Stimulated activated naive CD8-positive, alpha-beta T cell treated with anti-CD3 and anti-CD28 coated beads, Interleukin-15, amount 100 ng/mL, for 72 hours (primary cell): ENCODE measurements at regions not wholly inside any gene's neighbourhood (a gene's known extent, or its start where the extent isn't known, plus 50 kb on each side); places are given as distances from the start of the nearest gene placed in this dataset.
"Not testable (repeated sequence)": the region's sequence is repeated elsewhere in the genome, so short reads cannot be mapped to it uniquely, and the experiment has no call there.

Experiments used
- ATAC-seq: fragments of 150-1000 bp; cut with Tn5 transposase; 2 replicates; pipeline ENCODE4 v1.10.0; 2021; ENCODE audit warnings: mild to moderate bottlenecking, moderate library complexity
- DNase-seq, 2 donors: peaks; one replicate each; pipeline ENCODE4 v3.0.0; 2021 to 2022
- H3K27ac Mint-ChIP-seq, 2 donors: one replicate each; pipeline ENCODE4 v1.8.0; 2022; ENCODE audit warnings: mild to moderate bottlenecking in 2 of 2, mixed read lengths in 2 of 2, moderate library complexity in 2 of 2
- H3K27me3 Mint-ChIP-seq: one replicate; pipeline ENCODE4 v1.8.0; 2022; ENCODE audit warnings: mixed read lengths
- H3K4me1 Mint-ChIP-seq: one replicate; pipeline ENCODE4 v1.8.0; 2022; ENCODE audit warnings: mild to moderate bottlenecking, mixed read lengths
- H3K4me3 Mint-ChIP-seq, 2 donors: one replicate each; pipeline ENCODE4 v1.8.0; 2022; ENCODE audit warnings: mild to moderate bottlenecking in 2 of 2, mixed read lengths in 2 of 2, moderate library complexity in 1 of 2
- H3K9me3 Mint-ChIP-seq, 2 donors: one replicate each; pipeline ENCODE4 v1.8.0; 2022; ENCODE audit warnings: mixed read lengths in 2 of 2

- peak overlapping the region in 1 of 2 donors; percentile 76 for H3K27ac Mint-ChIP-seq
- not testable (repeated sequence) for DNase-seq, H3K4me3 Mint-ChIP-seq, H3K9me3 Mint-ChIP-seq, ATAC-seq, H3K4me1 Mint-ChIP-seq, H3K27me3 Mint-ChIP-seq
Measured at GRCh38 chr7:51389216-51389812, 72.7 kb upstream of the COBL start.

- not testable (repeated sequence) for ATAC-seq, H3K27me3 Mint-ChIP-seq, H3K4me1 Mint-ChIP-seq, H3K4me3 Mint-ChIP-seq, H3K9me3 Mint-ChIP-seq, DNase-seq
- peak overlapping the region in 1 of 2 donors; percentile 27 for H3K27ac Mint-ChIP-seq
Measured at GRCh38 chr7:51388241-51388640, 71.6 kb upstream of the COBL start.

DNA sequence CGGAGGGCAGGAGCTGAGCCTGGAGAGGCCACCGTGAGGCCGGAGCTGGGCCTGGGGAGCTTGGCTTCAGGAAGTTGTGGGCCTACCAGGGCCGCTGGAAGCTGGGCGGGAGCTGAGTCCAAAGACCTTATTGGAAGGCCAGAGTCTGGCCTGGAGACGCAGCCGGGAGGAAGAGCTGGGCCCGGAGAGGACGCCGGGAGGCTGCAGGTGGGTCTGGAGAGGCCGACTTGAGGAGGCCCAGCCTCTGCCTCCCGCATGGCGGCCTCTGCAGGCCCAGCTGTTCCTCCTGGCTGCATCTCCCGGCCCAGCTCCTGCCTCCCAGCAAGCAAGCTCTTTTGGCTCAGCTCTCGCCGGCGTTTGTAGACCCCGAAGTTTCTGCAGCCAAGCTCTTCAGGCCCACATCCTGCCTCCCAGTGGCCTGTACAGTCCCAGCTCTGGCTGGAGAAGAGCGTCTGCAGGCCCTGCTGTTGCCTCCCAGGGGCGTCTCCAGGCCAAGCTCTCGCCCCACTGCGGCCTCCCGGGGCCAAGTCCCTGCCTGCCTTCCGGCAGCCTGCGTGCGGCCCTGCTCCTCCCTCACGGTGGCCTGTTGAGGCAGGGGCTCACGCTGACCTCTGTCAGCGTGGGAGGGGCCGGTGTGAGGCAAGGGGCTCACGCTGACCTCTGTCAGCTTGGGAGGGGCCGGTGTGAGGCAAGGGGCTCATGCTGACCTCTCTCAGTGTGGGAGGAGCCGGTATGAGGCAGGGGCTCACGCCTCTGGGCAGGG is 70.4 kb upstream of the COBL start:
- not testable (repeated sequence) for ATAC-seq, H3K4me1 Mint-ChIP-seq, H3K9me3 Mint-ChIP-seq, DNase-seq, H3K4me3 Mint-ChIP-seq, H3K27me3 Mint-ChIP-seq, H3K27ac Mint-ChIP-seq

GRCh38 chr7:51386184-51386583 is 69.6 kb upstream of the COBL start:
- not testable (repeated sequence) for DNase-seq, ATAC-seq, H3K4me1 Mint-ChIP-seq, H3K4me3 Mint-ChIP-seq, H3K27me3 Mint-ChIP-seq, H3K27ac Mint-ChIP-seq, H3K9me3 Mint-ChIP-seq

DNA sequence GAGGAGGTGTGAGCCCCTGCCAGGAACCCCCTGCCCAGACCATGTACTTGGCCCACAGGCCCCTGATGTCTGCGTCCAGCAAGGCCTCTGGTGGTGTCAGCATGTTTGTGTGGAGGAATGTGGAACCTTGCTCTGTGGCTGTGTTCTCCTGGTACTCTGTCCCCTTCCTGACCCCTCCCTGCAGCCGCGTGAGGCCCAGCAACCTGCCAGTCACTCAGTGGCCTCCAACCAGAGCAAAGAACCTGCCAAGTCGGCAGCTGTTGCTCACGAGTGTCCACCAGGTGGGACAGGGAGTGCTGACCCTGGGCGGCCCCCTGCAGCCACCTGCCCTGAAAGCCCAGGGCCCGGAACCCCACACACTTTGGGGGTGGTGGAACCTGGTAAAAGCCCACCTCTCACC is 65.6 kb upstream of the COBL start:
- not testable (repeated sequence) for H3K9me3 Mint-ChIP-seq, H3K4me3 Mint-ChIP-seq, ATAC-seq, H3K4me1 Mint-ChIP-seq, DNase-seq, H3K27me3 Mint-ChIP-seq, H3K27ac Mint-ChIP-seq

DNA sequence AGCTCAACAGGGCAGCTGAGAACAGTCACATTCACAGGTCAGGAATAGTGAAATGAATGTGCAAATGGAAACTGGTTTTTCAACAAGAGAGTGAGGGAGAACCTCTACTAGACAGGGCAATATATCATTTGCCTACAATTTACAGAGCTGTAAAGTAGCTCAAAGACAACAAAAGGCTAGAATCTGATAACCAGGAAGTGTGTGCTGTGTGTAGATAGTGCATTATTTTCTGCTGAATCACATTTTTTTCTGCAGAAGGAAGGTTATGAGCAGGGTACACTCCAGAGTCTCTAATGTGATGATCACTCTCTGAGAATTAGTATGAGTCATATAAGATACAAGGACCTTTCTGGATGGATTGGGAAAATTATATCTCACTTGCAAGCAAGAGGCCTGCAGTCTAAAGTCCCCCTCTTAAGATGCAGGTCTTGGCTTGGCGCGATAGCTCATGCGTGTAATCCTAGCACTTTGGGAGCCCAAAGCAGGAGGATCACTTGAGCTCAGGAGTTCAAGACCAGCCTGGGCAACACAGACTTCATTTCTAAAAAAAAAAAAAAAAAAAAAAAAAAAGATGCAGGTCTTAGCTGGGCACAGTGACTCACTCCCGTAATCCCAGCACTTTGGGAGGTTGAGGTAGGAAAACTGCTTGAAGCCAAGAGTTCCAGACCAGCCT is 59.9 kb upstream of the COBL start:
- no peak overlapping the region for H3K4me3 Mint-ChIP-seq
- no peaks in the 10 kb centered on the region for H3K4me1 Mint-ChIP-seq
- peak overlapping the region in 1 of 2 donors; percentile 10 for H3K27ac Mint-ChIP-seq
- H3K9me3 Mint-ChIP-seq, result no peaks in the 10 kb centered on the region
- no peaks in the 10 kb centered on the region for H3K27me3 Mint-ChIP-seq
- no peak for ATAC-seq
- DNase-seq, result no peak

- no peaks in the 10 kb centered on the region for H3K9me3 Mint-ChIP-seq
- no peak overlapping the region for H3K27ac Mint-ChIP-seq
- H3K4me3 Mint-ChIP-seq, result no peak overlapping the region
- ATAC-seq, result no peak
- no peaks in the 10 kb centered on the region for H3K27me3 Mint-ChIP-seq
- no peaks in the 10 kb centered on the region for H3K4me1 Mint-ChIP-seq
- no peak for DNase-seq
Measured at GRCh38 chr7:51374936-51375335, 58.3 kb upstream of the COBL start.

DNA sequence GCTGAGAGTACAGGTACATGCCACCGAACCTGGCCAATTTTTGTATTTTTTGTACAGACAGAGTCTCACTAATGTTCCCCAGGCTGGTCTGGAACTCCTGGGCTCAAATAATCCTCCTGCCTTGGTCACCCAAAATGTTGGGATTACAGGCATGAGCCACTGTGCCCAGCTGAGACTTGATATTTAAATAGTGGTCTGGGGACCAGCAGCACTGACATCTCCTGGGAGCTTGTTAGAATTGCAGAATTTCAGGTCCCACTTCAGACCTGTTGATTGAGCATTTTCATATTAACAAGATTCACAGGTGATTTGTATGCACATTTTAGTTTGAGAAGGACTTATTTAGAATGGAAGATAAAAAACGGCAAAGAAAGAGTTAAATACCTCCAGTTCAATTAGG is 57.0 kb upstream of the COBL start:
- not testable (repeated sequence) for H3K4me1 Mint-ChIP-seq, H3K9me3 Mint-ChIP-seq, H3K27ac Mint-ChIP-seq, H3K27me3 Mint-ChIP-seq, H3K4me3 Mint-ChIP-seq, DNase-seq, ATAC-seq

DNA sequence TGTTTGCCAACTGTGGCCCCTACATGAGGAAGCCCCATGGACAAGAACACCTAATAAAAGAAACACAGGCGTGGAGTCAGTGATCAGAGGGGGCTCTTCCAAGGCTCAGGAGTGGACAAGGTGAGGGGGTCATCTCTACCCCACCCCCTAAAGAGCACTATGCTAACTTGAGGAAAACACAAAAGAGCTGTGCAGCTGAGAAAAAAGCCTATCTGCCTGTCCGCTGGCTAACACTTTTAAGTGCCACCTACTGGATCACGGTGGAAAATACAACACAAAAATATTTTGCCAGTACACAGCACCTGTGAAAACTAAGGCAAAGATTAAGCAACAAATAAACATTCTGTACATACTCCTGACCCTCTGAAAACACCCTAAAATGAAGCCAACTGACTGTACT is 53.1 kb upstream of the COBL start:
- ATAC-seq (no peak), DNase-seq (no peak)
- Mint-ChIP-seq H3K4me1 (no peaks in the 10 kb centered on the region), H3K27ac (no peak overlapping the region), H3K4me3 (no peak overlapping the region), H3K9me3 (no peaks in the 10 kb centered on the region), H3K27me3 (no peaks in the 10 kb centered on the region)

DNA sequence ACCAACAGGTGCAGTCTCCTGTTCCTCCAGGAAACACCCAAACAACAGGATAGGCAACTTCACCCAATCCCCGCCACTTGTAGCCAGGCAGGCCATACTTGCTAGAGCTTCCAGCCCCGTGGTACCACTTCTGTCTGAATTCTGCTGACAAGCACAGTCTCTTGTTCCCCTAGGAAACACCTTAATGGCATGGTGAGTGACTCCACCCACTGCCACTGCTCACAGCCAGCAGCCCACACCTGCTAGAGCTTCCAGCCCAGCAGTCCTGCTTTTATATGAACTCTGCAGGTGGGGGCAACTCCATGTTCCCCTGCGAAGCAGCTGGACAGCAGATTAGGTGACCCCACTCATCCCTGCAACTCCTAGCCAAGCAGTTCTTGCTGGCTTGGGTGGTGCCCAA is 52.6 kb upstream of the COBL start:
- H3K27me3 Mint-ChIP-seq, H3K27ac Mint-ChIP-seq, ATAC-seq, H3K9me3 Mint-ChIP-seq, H3K4me3 Mint-ChIP-seq, H3K4me1 Mint-ChIP-seq, DNase-seq: not testable (repeated sequence)

GRCh38 chr7:51368334-51368733 is 51.7 kb upstream of the COBL start:
- Mint-ChIP-seq H3K9me3 (no peaks in the 10 kb centered on the region), H3K4me3 (no peak overlapping the region), H3K27ac (no peak overlapping the region), H3K27me3 (no peaks in the 10 kb centered on the region), H3K4me1 (no peaks in the 10 kb centered on the region)
- DNase-seq (no peak), ATAC-seq (no peak)

- H3K27me3 Mint-ChIP-seq, result no peaks in the 10 kb centered on the region
- H3K4me3 Mint-ChIP-seq, result no peak overlapping the region
- ATAC-seq, result no peak
- no peak for DNase-seq
- H3K4me1 Mint-ChIP-seq, result no peaks in the 10 kb centered on the region
- peaks cover 3 to 4% of the 10 kb centered on the region in 2 donors for H3K9me3 Mint-ChIP-seq
- no peak overlapping the region for H3K27ac Mint-ChIP-seq
Measured at GRCh38 chr7:51367614-51367968, 51.0 kb upstream of the COBL start.

DNA sequence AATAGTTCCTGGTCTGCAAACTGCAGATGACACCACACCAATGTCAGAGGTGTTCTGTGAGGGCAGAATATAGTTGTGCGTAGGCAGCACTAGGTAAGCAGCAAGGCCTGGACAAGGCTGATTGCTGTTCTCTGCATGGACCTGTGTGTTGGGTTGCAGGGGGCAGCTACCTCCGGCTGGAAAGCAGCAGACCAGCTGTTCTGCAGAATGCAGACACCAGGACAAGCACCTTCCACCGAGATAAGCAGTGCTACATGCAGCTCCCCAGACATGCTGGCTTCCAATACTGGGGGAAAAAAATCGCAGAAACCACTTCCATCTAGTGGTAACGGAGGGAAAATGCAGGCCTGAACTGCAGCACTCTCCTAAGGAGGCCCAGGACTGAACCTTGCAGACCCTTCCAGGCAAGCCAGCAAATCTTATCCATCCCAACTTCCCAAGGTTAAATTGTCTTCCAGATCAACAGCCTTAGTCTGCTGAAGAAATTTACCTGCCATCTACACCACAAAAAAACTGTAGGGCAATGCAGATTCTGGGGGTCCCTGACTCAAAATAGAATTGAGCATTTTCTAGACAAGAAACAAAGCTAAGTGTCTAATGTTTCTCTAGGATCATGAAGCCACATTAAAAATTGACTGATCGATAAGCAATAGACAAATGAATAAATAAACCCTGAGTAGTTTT is 50.5 kb upstream of the COBL start:
- no peak for DNase-seq
- peaks cover 9 to 10% of the 10 kb centered on the region in 2 donors for H3K9me3 Mint-ChIP-seq
- no peak overlapping the region for H3K4me3 Mint-ChIP-seq
- H3K27me3 Mint-ChIP-seq, result no peaks in the 10 kb centered on the region
- no peaks in the 10 kb centered on the region for H3K4me1 Mint-ChIP-seq
- ATAC-seq, result peak; percentile 58
- H3K27ac Mint-ChIP-seq, result no peak overlapping the region
